Left lung (tissue), 4 donors: ENCODE measurements at regions not wholly inside any gene's neighbourhood (a gene's known extent, or its start where the extent isn't known, plus 50 kb on each side); places are given as distances from the start of the nearest gene placed in this dataset.

Experiments used
- ATAC-seq: fragments of 200-7000 bp; cut with Tn5 transposase; one replicate; pipeline ENCODE4 v1.9.1; 2020; ENCODE audit warnings: moderate library complexity
- DNase-seq, 4 donors: peaks; one replicate each; pipeline ENCODE4 v3.0.0-alpha.2; 2013 to 2020
- H3K27ac ChIP-seq, 2 donors: fragments of 200-600 bp; sonication (generic) in 1 of 2; one replicate each; pipeline versions ENCODE4 v1.5.0 to v1.8.0; 2020 to 2021
- H3K27me3 ChIP-seq, 2 donors: fragments of 200-600 bp; sonication (generic) in 1 of 2; one replicate each; pipeline versions ENCODE4 v1.5.0 to v1.8.0; 2020 to 2021
- H3K36me3 ChIP-seq, 2 donors: fragments of 200-600 bp; sonication (generic) in 1 of 2; one replicate each; pipeline versions ENCODE4 v1.5.0 to v1.8.0; 2020 to 2021
- H3K4me1 ChIP-seq, 2 donors: fragments of 200-600 bp; one replicate each; pipeline ENCODE4 v1.8.0; 2021
- H3K4me3 ChIP-seq, 2 donors: fragments of 200-600 bp; sonication (generic) in 1 of 2; one replicate each; pipeline versions ENCODE4 v1.5.0 to v1.8.0; 2020 to 2021; ENCODE audit warnings: mild to moderate bottlenecking in 1 of 2
- H3K9me3 ChIP-seq, 2 donors: fragments of 200-600 bp; sonication (generic) in 1 of 2; one replicate each; pipeline versions ENCODE4 v1.5.0 to v1.8.0; 2020 to 2021
- CTCF ChIP-seq, 2 donors: fragments of 200-600 bp; sonication (generic) in 1 of 2; IDR thresholded peaks; one replicate each; pipeline versions ENCODE4 v1.5.0 to v1.8.0; 2021; ENCODE audit warnings: antibody characterized with exemption in 2 of 2
- intact Hi-C, 2 donors: fragments of 100-400 bp; cut with DNase I; formaldehyde crosslinking; loops; one replicate each; pipeline versions ENCODE4 v1.11.2 to v1.14.2; 2022
- donor health status: DM: no; HTN: yes; CAD: no.
- donor health status: DM: no; HTN: no; CAD: no.

- no peak for TF ChIP-seq CTCF (IDR thresholded peaks at IDR 0.05)
- no peaks in the 10 kb centered on the region for H3K27me3 ChIP-seq
- peaks cover 0 to under 1% of the 10 kb centered on the region in 2 donors for H3K9me3 ChIP-seq
- DNase-seq (peak in 1 of 4 donors; percentile 3), ATAC-seq (no peak)
- peak overlapping the region in 1 of 2 donors; percentile 13 for H3K27ac ChIP-seq
- H3K36me3 ChIP-seq, result no peaks in the 10 kb centered on the region
- intact Hi-C loops, result no loop called here
- no peak overlapping the region for H3K4me3 ChIP-seq
- no peaks in the 10 kb centered on the region for H3K4me1 ChIP-seq
Observed at GRCh38 chr3:78455712-78456433, 1311.9 kb downstream of the ROBO1 start.

GRCh38 chr3:78459796-78460195 is 1308.0 kb downstream of the ROBO1 start:
- intact Hi-C loops, result no loop called here
- TF ChIP-seq CTCF (IDR thresholded peaks at IDR 0.05), result no peak
- no peaks in the 10 kb centered on the region for H3K4me1 ChIP-seq

GRCh38 chr3:78462021-78462420 is 1305.8 kb downstream of the ROBO1 start:
- H3K27ac ChIP-seq, result no peak overlapping the region
- no peaks in the 10 kb centered on the region for H3K36me3 ChIP-seq
- ATAC-seq, result no peak
- DNase-seq, result no peak
- H3K27me3 ChIP-seq, result no peaks in the 10 kb centered on the region
- no peak overlapping the region for H3K4me3 ChIP-seq
- intact Hi-C loops, result no loop called here
- no peaks in the 10 kb centered on the region for H3K4me1 ChIP-seq
- H3K9me3 ChIP-seq, result peaks cover 0 to 42% of the 10 kb centered on the region in 2 donors
- no peak for TF ChIP-seq CTCF (IDR thresholded peaks at IDR 0.05)

More at GRCh38 chr3:78459796-78460195, 1308.0 kb downstream of the ROBO1 start:
- H3K27me3 ChIP-seq, result no peaks in the 10 kb centered on the region
- no peak overlapping the region for H3K27ac ChIP-seq
- DNase-seq (no peak), ATAC-seq (no peak)
- H3K36me3 ChIP-seq, result no peaks in the 10 kb centered on the region
- no peak overlapping the region for H3K4me3 ChIP-seq
- H3K9me3 ChIP-seq, result peaks cover 0 to 28% of the 10 kb centered on the region in 2 donors

- Histone ChIP-seq H3K9me3 (peaks cover 0 to 11% of the 10 kb centered on the region in 2 donors), H3K27me3 (no peaks in the 10 kb centered on the region), H3K27ac (no peak overlapping the region), H3K4me1 (no peaks in the 10 kb centered on the region), H3K4me3 (no peak overlapping the region), H3K36me3 (no peaks in the 10 kb centered on the region)
- TF ChIP-seq CTCF (IDR thresholded peaks at IDR 0.05), result no peak
- DNase-seq (no peak), ATAC-seq (no peak)
- intact Hi-C loops, result no loop called here
Observed at GRCh38 chr3:78476076-78476475, 1291.7 kb downstream of the ROBO1 start.

GRCh38 chr3:78481050-78481449 is 1286.7 kb downstream of the ROBO1 start:
- Histone ChIP-seq H3K27me3 (no peaks in the 10 kb centered on the region), H3K9me3 (peaks cover 0 to 5% of the 10 kb centered on the region in 2 donors), H3K4me3 (no peak overlapping the region), H3K36me3 (no peaks in the 10 kb centered on the region), H3K4me1 (no peaks in the 10 kb centered on the region), H3K27ac (no peak overlapping the region)
- TF ChIP-seq CTCF (IDR thresholded peaks at IDR 0.05), result no peak
- no peak for DNase-seq
- no peak for ATAC-seq
- intact Hi-C loops, result no loop called here
